ENCODE measurements at regions not wholly inside any gene's neighbourhood (a gene's known extent, or its start where the extent isn't known, plus 50 kb on each side); places are given as distances from the start of the nearest gene placed in this dataset.

- peak overlapping the region in 1 of 3 experiments; percentile 31 for H3K4me3 ChIP-seq (replicated peaks in 1 of 3; ENCODE audit: low read depth in 2 of 3, low read length in 3 of 3)
- H2AFZ ChIP-seq (ENCODE audit: insufficient read depth, low read depth, low read length, poor library complexity, severe bottlenecking): no peak overlapping the region
- TF ChIP-seq CTCF (IDR thresholded peaks at IDR 0.05): no peak
- intact Hi-C loops (cut with micrococcal nuclease): no loop called here
- H3K27me3 ChIP-seq (ENCODE audit: control insufficient read depth in 2 of 2, insufficient read depth in 2 of 2, low read length in 2 of 2): no peaks in the 10 kb centered on the region
- Mint-ChIP-seq H3K27ac (no peak overlapping the region), H3K4me3 (no peak overlapping the region), H3K9me3 (peaks cover 32 to 60% (median 45%) of the 10 kb centered on the region in 7 donors), H3K27me3 (ENCODE audit: low read depth in 3 of 3) (peaks cover 0 to 5% (median 0%) of the 10 kb centered on the region in 3 donors), H3K36me3 (peaks cover 50 to 64% of the 10 kb centered on the region in 2 donors), H3K4me1 (no peaks in the 10 kb centered on the region)
- no peak overlapping the region for H3K4me2 ChIP-seq (replicated peaks; ENCODE audit: extremely low read depth, low read length, poor library complexity, severe bottlenecking)
- H3K27ac ChIP-seq (ENCODE audit: low read depth in 1 of 2, low read length in 2 of 2): no peak overlapping the region
- H4K20me1 ChIP-seq (ENCODE audit: insufficient read depth, low read length): no peaks in the 10 kb centered on the region
- H3K79me2 ChIP-seq (ENCODE audit: insufficient read depth, low read length): no peaks in the 10 kb centered on the region
- no peaks in the 10 kb centered on the region for H3K4me1 ChIP-seq (ENCODE audit: control insufficient read depth in 1 of 2, insufficient read depth in 2 of 2, low read length in 2 of 2)
- WGBS (ENCODE audit: insufficient coverage): 95% methylated on average over 3 of the region's 6 CpGs
- H3K9me3 ChIP-seq (replicated peaks in 1 of 2; ENCODE audit: control insufficient read depth in 1 of 2, insufficient read depth in 1 of 2, low read length in 2 of 2): peaks cover 38 to 47% of the 10 kb centered on the region in 2 donors
- H3K36me3 ChIP-seq (replicated peaks in 1 of 2; ENCODE audit: control insufficient read depth in 1 of 2, insufficient read depth in 2 of 2, low read length in 2 of 2): peaks cover 11 to 58% of the 10 kb centered on the region in 2 donors
- H3K9ac ChIP-seq (ENCODE audit: insufficient read depth, low read length, poor library complexity, severe bottlenecking): no peak overlapping the region
- no peak for DNase-seq
Observed at GRCh38 chr7:149569025-149569725, 71.6 kb upstream of the ZNF746 start.

- 100% methylated on average over 2 of the region's 5 CpGs for WGBS (ENCODE audit: insufficient coverage)
- Histone ChIP-seq H3K4me3 (replicated peaks in 1 of 3; ENCODE audit: low read depth in 2 of 3, low read length in 3 of 3) (no peak overlapping the region), H4K20me1 (ENCODE audit: insufficient read depth, low read length) (no peaks in the 10 kb centered on the region), H3K79me2 (ENCODE audit: insufficient read depth, low read length) (no peaks in the 10 kb centered on the region), H3K4me1 (ENCODE audit: control insufficient read depth in 1 of 2, insufficient read depth in 2 of 2, low read length in 2 of 2) (no peaks in the 10 kb centered on the region), H3K9me3 (replicated peaks in 1 of 2; ENCODE audit: control insufficient read depth in 1 of 2, insufficient read depth in 1 of 2, low read length in 2 of 2) (peaks cover 38 to 39% of the 10 kb centered on the region in 2 donors), H3K4me2 (replicated peaks; ENCODE audit: extremely low read depth, low read length, poor library complexity, severe bottlenecking) (no peak overlapping the region), H3K27me3 (ENCODE audit: control insufficient read depth in 2 of 2, insufficient read depth in 2 of 2, low read length in 2 of 2) (no peaks in the 10 kb centered on the region), H3K27ac (ENCODE audit: low read depth in 1 of 2, low read length in 2 of 2) (no peak overlapping the region), H3K9ac (ENCODE audit: insufficient read depth, low read length, poor library complexity, severe bottlenecking) (no peak overlapping the region), H2AFZ (ENCODE audit: insufficient read depth, low read depth, low read length, poor library complexity, severe bottlenecking) (no peak overlapping the region), H3K36me3 (replicated peaks in 1 of 2; ENCODE audit: control insufficient read depth in 1 of 2, insufficient read depth in 2 of 2, low read length in 2 of 2) (peaks cover 11 to 67% of the 10 kb centered on the region in 2 donors)
- Mint-ChIP-seq H3K4me1 (no peaks in the 10 kb centered on the region), H3K36me3 (peaks cover 57 to 70% of the 10 kb centered on the region in 2 donors), H3K27ac (no peak overlapping the region), H3K9me3 (peaks cover 27 to 54% (median 38%) of the 10 kb centered on the region in 7 donors), H3K27me3 (ENCODE audit: low read depth in 3 of 3) (peaks cover 0 to 5% (median 0%) of the 10 kb centered on the region in 3 donors), H3K4me3 (no peak overlapping the region)
- intact Hi-C loops (cut with micrococcal nuclease): no loop called here
- TF ChIP-seq CTCF (IDR thresholded peaks at IDR 0.05): no peak
- DNase-seq: no peak
Observed at GRCh38 chr7:149568218-149568617, 70.6 kb upstream of the ZNF746 start.

Data from CD14-positive monocyte (primary cell).